ENCODE measurements at regions not wholly inside any gene's neighbourhood (a gene's known extent, or its start where the extent isn't known, plus 50 kb on each side); places are given as distances from the start of the nearest gene placed in this dataset.

- TF ChIP-seq CTCF (conservative IDR thresholded peaks at IDR 0.05; ENCODE audit: low read length) (no peak), EZH2phosphoT487 (IDR thresholded peaks at IDR 0.05; ENCODE audit: borderline replicate concordance) (no peak)
Measured at GRCh38 chr5:138661991-138662434, 86.8 kb upstream of the HSPA9 start.
